WTC11 (cell line): ENCODE measurements at regions not wholly inside any gene's neighbourhood (a gene's known extent, or its start where the extent isn't known, plus 50 kb on each side); places are given as distances from the start of the nearest gene placed in this dataset.

Experiments
- ATF2 ChIP-seq: sonication (generic); formaldehyde crosslinking; IDR thresholded peaks from 2 replicates; pipeline ENCODE4 v1.8.1; 2022; ENCODE audit warnings: low read depth, missing genetic modification reagents, borderline replicate concordance
- ATF6 ChIP-seq: sonication (generic); formaldehyde crosslinking; IDR thresholded peaks from 2 replicates; pipeline ENCODE4 v1.8.1; 2023; ENCODE audit warnings: mild to moderate bottlenecking, missing genetic modification reagents
- CTCF ChIP-seq: fragments of 200-600 bp; IDR thresholded peaks from 2 replicates; pipeline ENCODE4 v1.8.0; 2022; ENCODE audit warnings: antibody characterized with exemption
- ESRRA ChIP-seq: sonication (generic); formaldehyde crosslinking; IDR thresholded peaks from 2 replicates; pipeline ENCODE4 v1.8.1; 2022; ENCODE audit warnings: mild to moderate bottlenecking, missing genetic modification reagents, borderline replicate concordance
- ZNF396 ChIP-seq: fragments of 250-450 bp; sonication (Bioruptor Pico); IDR thresholded peaks from 2 replicates; pipeline ENCODE4 v1.8.0; 2021; ENCODE audit warnings: mild to moderate bottlenecking, moderate library complexity, borderline replicate concordance
- TF ChIP-seq, protein P1 (sequence below): fragments of 250-450 bp; sonication (Bioruptor Pico); IDR thresholded peaks from 2 replicates; pipeline ENCODE4 v1.9.0; 2021; ENCODE audit warnings: mild to moderate bottlenecking, borderline replicate concordance

DNA sequence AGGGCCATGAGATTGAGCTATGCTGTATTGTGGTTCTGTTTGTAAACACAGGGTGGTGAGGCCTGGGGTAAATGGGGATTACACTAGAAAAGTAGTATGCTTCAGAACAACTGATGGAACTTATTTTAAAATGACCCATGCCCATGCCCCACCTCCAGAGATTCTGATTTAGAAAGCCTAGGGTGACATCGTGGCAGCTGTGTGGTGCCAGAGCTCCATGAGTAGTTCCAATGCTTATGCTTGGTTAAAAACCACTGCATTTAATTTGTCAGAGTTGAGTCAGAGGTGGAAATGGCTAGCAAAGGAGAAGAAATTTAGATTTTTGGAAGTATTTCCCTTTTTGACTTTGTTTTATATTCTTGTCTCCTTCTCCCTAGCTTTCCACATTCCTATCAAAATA, 63.4 kb upstream of the PDE5A start:
- TF ChIP-seq ZNF396 (CRISPR knock-in tag), result no peak
- TF ChIP-seq, protein P1, sequence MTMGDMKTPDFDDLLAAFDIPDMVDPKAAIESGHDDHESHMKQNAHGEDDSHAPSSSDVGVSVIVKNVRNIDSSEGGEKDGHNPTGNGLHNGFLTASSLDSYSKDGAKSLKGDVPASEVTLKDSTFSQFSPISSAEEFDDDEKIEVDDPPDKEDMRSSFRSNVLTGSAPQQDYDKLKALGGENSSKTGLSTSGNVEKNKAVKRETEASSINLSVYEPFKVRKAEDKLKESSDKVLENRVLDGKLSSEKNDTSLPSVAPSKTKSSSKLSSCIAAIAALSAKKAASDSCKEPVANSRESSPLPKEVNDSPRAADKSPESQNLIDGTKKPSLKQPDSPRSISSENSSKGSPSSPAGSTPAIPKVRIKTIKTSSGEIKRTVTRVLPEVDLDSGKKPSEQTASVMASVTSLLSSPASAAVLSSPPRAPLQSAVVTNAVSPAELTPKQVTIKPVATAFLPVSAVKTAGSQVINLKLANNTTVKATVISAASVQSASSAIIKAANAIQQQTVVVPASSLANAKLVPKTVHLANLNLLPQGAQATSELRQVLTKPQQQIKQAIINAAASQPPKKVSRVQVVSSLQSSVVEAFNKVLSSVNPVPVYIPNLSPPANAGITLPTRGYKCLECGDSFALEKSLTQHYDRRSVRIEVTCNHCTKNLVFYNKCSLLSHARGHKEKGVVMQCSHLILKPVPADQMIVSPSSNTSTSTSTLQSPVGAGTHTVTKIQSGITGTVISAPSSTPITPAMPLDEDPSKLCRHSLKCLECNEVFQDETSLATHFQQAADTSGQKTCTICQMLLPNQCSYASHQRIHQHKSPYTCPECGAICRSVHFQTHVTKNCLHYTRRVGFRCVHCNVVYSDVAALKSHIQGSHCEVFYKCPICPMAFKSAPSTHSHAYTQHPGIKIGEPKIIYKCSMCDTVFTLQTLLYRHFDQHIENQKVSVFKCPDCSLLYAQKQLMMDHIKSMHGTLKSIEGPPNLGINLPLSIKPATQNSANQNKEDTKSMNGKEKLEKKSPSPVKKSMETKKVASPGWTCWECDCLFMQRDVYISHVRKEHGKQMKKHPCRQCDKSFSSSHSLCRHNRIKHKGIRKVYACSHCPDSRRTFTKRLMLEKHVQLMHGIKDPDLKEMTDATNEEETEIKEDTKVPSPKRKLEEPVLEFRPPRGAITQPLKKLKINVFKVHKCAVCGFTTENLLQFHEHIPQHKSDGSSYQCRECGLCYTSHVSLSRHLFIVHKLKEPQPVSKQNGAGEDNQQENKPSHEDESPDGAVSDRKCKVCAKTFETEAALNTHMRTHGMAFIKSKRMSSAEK (CRISPR knock-in tag), result no peak
- TF ChIP-seq ESRRA (CRISPR knock-in tag), result no peak
- no peak for TF ChIP-seq ATF2
- no peak for TF ChIP-seq CTCF
- no peak for TF ChIP-seq ATF6 (CRISPR knock-in tag)
